Panc1 (cell line): ENCODE measurements at regions not wholly inside any gene's neighbourhood (a gene's known extent, or its start where the extent isn't known, plus 50 kb on each side); places are given as distances from the start of the nearest gene placed in this dataset.

Experiments
- ATAC-seq: fragments of 200-7000 bp; cut with Tn5 transposase; 2 replicates; pipeline ENCODE4 v1.9.1; 2020; ENCODE audit warnings: mild to moderate bottlenecking, moderate library complexity
- BruUV-seq: library from RNA; stranded (reverse); fragments of 400-500 nt; replicated peaks from 2 replicates; lab custom pipeline; 2021; lab: Mats Ljungman, UMichigan
- CTCF ChIA-PET: fragments of 300-600 bp; sonication (Branson Sonifier 250); formaldehyde crosslinking; loops from one replicate; lab custom pipeline; 2022; ENCODE audit warnings: antibody characterized with exemption; lab: Charles Lee
- POLR2A ChIA-PET: fragments of 300-600 bp; sonication (Branson Sonifier 250); formaldehyde crosslinking; loops from one replicate; lab custom pipeline; 2022; ENCODE audit warnings: antibody characterized with exemption; lab: Charles Lee
- DNase-seq: peaks from one replicate; pipeline ENCODE4 v3.0.0-alpha.2; 2010; ENCODE audit warnings: low read depth, low spot score
- H3K27ac ChIP-seq: 2 replicates; pipeline ENCODE4 v1.5.1; 2011; ENCODE audit warnings: mild to moderate bottlenecking, low read length, inconsistent platforms
- H3K27me3 ChIP-seq: fragments of 200-500 bp; sonication (Bioruptor generic); 2 replicates; pipeline ENCODE4 v1.6.0; 2014; ENCODE audit warnings: low read length, inconsistent platforms; ENCODE audit not compliant: control insufficient read depth, insufficient read depth
- H3K36me3 ChIP-seq: fragments of 200-500 bp; sonication (Bioruptor generic); 2 replicates; pipeline ENCODE4 v1.5.1; 2014; ENCODE audit warnings: inconsistent platforms, mild to moderate bottlenecking, low read length, moderate library complexity; ENCODE audit not compliant: control insufficient read depth, insufficient read depth
- H3K4me1 ChIP-seq: 2 replicates; pipeline ENCODE4 v1.5.1; 2011; ENCODE audit warnings: inconsistent platforms, mild to moderate bottlenecking, low read length, moderate library complexity; ENCODE audit not compliant: control insufficient read depth, insufficient read depth
- H3K4me3 ChIP-seq, 2 experiments: 2 replicates each; pipeline ENCODE4 v1.5.1; 2011 to 2012; ENCODE audit warnings: low read depth in 2 of 2, low read length in 2 of 2, mild to moderate bottlenecking in 2 of 2, inconsistent platforms in 1 of 2, moderate library complexity in 1 of 2
- H3K9me3 ChIP-seq: fragments of 200-500 bp; sonication (Bioruptor generic); 2 replicates; pipeline ENCODE4 v1.5.1; 2014; ENCODE audit warnings: low read depth, mild to moderate bottlenecking, inconsistent platforms, low read length, moderate library complexity; ENCODE audit not compliant: control insufficient read depth, insufficient read depth
- POLR2AphosphoS5 ChIP-seq: IDR thresholded peaks from 2 replicates; pipeline ENCODE4 v1.6.1; 2012; ENCODE audit warnings: mild to moderate bottlenecking, low read depth, low read length, moderate library complexity
- SIN3A ChIP-seq: IDR thresholded peaks from 2 replicates; pipeline ENCODE4 v1.6.1; 2012; ENCODE audit warnings: low read depth, mild to moderate bottlenecking, low read length, moderate library complexity, borderline replicate concordance; ENCODE audit not compliant: insufficient read depth
- TCF7L2 ChIP-seq: IDR thresholded peaks from 2 replicates; pipeline ENCODE4 v1.6.1; 2011; ENCODE audit warnings: mild to moderate bottlenecking, low read depth, low read length, inconsistent platforms
- in situ Hi-C: cut with HindIII; loops from 2 replicates; pipeline ENCODE4 v1.10.0; 2016; ENCODE audit warnings: low sequenced_read_pairs, low pct_unique_long_range_greater_than_20kb
- intact Hi-C: fragments of 100-400 bp; cut with micrococcal nuclease; formaldehyde crosslinking; loops from one replicate; pipeline ENCODE4 v1.10.0; 2022; ENCODE audit not compliant: unreplicated experiment
- TF ChIP-seq, protein P1 (sequence below): fragments of 450-650 bp; IDR thresholded peaks from 2 replicates; pipeline ENCODE4 v1.5.1; 2017; ENCODE audit warnings: mild to moderate bottlenecking
- TF ChIP-seq, protein P2 (sequence below), 2 experiments: IDR thresholded peaks; 2 replicates each; pipeline ENCODE4 v1.6.1; 2011 to 2012; ENCODE audit warnings: low read depth in 2 of 2, control low read depth in 1 of 2, low read length in 1 of 2, mild to moderate bottlenecking in 1 of 2, moderate library complexity in 1 of 2; ENCODE audit not compliant: insufficient read depth in 1 of 2

DNA sequence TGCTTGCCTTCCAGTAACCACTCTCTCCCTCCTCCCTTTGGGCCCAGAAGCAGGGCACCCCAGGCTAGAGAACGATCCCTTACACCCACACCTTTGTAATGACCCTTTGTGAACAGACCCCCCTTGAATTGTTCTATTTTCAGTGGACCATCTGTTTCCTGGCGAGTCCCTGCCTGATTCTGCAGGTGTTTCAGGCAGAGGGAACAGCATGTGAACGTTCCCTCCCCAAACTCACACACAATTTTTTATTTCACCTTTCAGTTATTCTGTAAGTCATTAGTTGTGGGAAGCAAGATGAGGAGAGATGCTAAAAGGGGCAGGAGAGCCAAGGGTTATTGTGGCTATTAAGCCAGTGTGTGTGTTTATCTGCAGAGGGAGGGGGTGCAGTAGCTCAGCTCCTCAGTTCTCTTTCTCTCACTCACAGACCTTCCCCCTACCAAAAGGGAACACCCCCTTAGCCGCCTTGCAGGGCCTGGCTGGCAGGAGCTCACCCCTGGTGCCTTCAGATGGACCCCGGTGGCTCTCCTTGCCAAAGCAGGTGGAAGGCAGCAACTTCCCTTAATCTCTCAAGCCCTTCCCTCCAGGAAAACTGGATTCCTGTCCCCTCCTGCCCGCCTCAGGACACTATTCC, 64.8 kb upstream of the SPON1 start:
- no peaks in the 10 kb centered on the region for H3K9me3 ChIP-seq
- TF ChIP-seq TCF7L2: no peak
- TF ChIP-seq POLR2AphosphoS5: no peak
- TF ChIP-seq, protein P1, sequence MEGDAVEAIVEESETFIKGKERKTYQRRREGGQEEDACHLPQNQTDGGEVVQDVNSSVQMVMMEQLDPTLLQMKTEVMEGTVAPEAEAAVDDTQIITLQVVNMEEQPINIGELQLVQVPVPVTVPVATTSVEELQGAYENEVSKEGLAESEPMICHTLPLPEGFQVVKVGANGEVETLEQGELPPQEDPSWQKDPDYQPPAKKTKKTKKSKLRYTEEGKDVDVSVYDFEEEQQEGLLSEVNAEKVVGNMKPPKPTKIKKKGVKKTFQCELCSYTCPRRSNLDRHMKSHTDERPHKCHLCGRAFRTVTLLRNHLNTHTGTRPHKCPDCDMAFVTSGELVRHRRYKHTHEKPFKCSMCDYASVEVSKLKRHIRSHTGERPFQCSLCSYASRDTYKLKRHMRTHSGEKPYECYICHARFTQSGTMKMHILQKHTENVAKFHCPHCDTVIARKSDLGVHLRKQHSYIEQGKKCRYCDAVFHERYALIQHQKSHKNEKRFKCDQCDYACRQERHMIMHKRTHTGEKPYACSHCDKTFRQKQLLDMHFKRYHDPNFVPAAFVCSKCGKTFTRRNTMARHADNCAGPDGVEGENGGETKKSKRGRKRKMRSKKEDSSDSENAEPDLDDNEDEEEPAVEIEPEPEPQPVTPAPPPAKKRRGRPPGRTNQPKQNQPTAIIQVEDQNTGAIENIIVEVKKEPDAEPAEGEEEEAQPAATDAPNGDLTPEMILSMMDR: no peak
- TF ChIP-seq, protein P2, sequence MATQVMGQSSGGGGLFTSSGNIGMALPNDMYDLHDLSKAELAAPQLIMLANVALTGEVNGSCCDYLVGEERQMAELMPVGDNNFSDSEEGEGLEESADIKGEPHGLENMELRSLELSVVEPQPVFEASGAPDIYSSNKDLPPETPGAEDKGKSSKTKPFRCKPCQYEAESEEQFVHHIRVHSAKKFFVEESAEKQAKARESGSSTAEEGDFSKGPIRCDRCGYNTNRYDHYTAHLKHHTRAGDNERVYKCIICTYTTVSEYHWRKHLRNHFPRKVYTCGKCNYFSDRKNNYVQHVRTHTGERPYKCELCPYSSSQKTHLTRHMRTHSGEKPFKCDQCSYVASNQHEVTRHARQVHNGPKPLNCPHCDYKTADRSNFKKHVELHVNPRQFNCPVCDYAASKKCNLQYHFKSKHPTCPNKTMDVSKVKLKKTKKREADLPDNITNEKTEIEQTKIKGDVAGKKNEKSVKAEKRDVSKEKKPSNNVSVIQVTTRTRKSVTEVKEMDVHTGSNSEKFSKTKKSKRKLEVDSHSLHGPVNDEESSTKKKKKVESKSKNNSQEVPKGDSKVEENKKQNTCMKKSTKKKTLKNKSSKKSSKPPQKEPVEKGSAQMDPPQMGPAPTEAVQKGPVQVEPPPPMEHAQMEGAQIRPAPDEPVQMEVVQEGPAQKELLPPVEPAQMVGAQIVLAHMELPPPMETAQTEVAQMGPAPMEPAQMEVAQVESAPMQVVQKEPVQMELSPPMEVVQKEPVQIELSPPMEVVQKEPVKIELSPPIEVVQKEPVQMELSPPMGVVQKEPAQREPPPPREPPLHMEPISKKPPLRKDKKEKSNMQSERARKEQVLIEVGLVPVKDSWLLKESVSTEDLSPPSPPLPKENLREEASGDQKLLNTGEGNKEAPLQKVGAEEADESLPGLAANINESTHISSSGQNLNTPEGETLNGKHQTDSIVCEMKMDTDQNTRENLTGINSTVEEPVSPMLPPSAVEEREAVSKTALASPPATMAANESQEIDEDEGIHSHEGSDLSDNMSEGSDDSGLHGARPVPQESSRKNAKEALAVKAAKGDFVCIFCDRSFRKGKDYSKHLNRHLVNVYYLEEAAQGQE (IDR thresholded peaks at IDR 0.05; ENCODE audit: insufficient read depth in 1 of 2, low read depth in 2 of 2, low read length in 1 of 2): no peak
- TF ChIP-seq SIN3A: no peak
- ATAC-seq: no peak
- no peaks in the 10 kb centered on the region for H3K36me3 ChIP-seq
- ChIA-PET CTCF (no interaction called here), POLR2A (no interaction called here)
- H3K4me1 ChIP-seq: no peaks in the 10 kb centered on the region
- intact Hi-C loops (no loop called here), in situ Hi-C loops (no loop called here)
- BruUV-seq: no TSS peak
- no peak overlapping the region for H3K4me3 ChIP-seq
- DNase-seq: no peak
- no peaks in the 10 kb centered on the region for H3K27me3 ChIP-seq
- H3K27ac ChIP-seq: no peak overlapping the region

DNA sequence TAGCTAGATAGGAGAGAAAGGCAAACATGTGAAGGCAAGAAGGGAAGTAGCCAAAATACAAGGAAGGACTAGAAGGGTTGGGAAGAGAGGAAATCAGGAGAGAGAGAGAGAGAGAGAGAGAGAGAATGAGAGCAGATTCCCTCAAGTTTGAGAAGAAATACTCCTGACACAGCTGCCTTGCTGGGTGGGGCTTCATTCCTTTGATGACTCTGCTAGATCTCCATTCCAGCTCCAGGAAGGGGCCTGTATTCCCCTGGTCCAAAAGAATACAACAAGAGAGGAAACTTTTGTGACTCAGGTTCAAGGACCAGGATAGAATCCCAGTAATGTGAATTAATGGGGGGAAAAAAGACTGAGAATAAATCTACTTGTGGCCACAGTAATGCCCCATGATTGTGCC, 62.9 kb upstream of the SPON1 start:
- BruUV-seq: no TSS peak
- in situ Hi-C loops (no loop called here), intact Hi-C loops (no loop called here)
- Histone ChIP-seq H3K27me3 (no peaks in the 10 kb centered on the region), H3K27ac (no peak overlapping the region), H3K9me3 (no peaks in the 10 kb centered on the region), H3K4me3 (no peak overlapping the region), H3K4me1 (no peaks in the 10 kb centered on the region), H3K36me3 (no peaks in the 10 kb centered on the region)
- DNase-seq (no peak), ATAC-seq (no peak)
- TF ChIP-seq TCF7L2: no peak
- TF ChIP-seq, protein P1: no peak
- TF ChIP-seq, protein P2 (IDR thresholded peaks at IDR 0.05; ENCODE audit: insufficient read depth in 1 of 2, low read depth in 2 of 2, low read length in 1 of 2): no peak
- TF ChIP-seq POLR2AphosphoS5: no peak
- no peak for TF ChIP-seq SIN3A
- ChIA-PET POLR2A (no interaction called here), CTCF (no interaction called here)
